ENCODE measurements at regions not wholly inside any gene's neighbourhood (a gene's known extent, or its start where the extent isn't known, plus 50 kb on each side); places are given as distances from the start of the nearest gene placed in this dataset.

DNA sequence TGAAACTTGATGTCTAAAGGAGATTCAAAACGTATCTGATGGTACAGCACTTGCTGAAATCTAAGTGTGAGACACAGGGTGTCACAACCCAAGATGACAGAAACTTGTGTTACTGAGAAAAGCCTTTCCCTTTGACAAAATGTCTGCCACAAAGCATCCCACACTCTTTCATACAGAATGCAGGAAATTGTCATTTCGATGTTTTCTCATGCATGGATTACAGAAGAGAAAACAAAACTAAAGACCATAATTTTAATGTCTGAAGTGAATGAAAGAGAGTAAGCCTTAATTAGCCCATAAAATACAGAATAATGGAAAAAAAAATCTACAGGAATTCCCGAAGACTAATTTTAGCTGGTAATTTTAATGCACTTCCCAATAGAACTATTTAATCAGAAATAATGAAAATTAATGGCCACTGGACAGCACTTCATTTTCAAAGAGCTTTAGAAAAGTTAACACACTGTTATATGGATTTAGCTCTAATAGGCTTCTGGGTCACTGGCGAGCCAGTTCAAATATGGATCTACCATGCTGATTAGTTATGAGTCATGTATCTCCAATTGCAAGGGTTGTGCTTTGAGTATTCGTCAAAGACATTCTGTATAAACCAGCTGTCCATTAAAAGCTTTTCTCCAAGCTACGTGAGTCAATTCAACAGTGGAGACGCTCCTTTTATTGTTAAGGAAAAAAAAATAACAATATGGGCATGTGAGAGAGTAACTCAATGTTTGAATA lies 656.7 kb downstream of the SLC16A7 start:
- DNase-seq (ENCODE audit: low spot score in 2 of 2): no peak
- intact Hi-C loops (cut with DNase I; ENCODE audit: low total_unique reads): no loop called here
- 83 to 87% methylated on average over 7 of the region's 7 CpGs for WGBS, 2 donors
- H3K4me3 ChIP-seq (ENCODE audit: low read depth, poor library complexity, severe bottlenecking): no peak overlapping the region
- TF ChIP-seq, protein P1, sequence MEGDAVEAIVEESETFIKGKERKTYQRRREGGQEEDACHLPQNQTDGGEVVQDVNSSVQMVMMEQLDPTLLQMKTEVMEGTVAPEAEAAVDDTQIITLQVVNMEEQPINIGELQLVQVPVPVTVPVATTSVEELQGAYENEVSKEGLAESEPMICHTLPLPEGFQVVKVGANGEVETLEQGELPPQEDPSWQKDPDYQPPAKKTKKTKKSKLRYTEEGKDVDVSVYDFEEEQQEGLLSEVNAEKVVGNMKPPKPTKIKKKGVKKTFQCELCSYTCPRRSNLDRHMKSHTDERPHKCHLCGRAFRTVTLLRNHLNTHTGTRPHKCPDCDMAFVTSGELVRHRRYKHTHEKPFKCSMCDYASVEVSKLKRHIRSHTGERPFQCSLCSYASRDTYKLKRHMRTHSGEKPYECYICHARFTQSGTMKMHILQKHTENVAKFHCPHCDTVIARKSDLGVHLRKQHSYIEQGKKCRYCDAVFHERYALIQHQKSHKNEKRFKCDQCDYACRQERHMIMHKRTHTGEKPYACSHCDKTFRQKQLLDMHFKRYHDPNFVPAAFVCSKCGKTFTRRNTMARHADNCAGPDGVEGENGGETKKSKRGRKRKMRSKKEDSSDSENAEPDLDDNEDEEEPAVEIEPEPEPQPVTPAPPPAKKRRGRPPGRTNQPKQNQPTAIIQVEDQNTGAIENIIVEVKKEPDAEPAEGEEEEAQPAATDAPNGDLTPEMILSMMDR (IDR thresholded peaks at IDR 0.05): no peak
- TF ChIP-seq POLR2A (IDR thresholded peaks at IDR 0.05): no peak

DNA sequence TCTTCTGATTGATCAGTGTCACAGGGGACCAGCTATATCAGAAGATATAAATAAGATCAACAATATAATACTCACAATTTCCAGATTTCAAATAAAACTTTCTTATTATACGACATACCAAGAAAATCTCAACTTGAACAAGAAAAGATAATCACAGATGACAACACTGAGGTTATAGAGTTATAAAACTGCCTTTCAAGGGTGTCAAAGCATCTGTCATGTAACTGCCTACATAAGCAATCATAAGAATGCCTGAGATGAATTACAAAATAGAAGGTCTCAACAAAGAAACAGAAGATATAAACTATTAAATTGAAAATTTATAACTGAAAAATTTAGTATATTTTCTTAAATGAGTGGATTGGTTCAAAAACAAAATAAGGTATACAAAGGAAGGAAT lies 659.2 kb downstream of the SLC16A7 start:
- no peak overlapping the region for H3K4me3 ChIP-seq (ENCODE audit: low read depth, poor library complexity, severe bottlenecking)
- TF ChIP-seq, protein P1 (IDR thresholded peaks at IDR 0.05): no peak
- TF ChIP-seq POLR2A (IDR thresholded peaks at IDR 0.05): no peak
- WGBS, 2 donors: 90 to 95% methylated on average over 1 of the region's 1 CpG
- intact Hi-C loops (cut with DNase I; ENCODE audit: low total_unique reads): no loop called here
- DNase-seq (ENCODE audit: low spot score in 2 of 2): no peak

DNA sequence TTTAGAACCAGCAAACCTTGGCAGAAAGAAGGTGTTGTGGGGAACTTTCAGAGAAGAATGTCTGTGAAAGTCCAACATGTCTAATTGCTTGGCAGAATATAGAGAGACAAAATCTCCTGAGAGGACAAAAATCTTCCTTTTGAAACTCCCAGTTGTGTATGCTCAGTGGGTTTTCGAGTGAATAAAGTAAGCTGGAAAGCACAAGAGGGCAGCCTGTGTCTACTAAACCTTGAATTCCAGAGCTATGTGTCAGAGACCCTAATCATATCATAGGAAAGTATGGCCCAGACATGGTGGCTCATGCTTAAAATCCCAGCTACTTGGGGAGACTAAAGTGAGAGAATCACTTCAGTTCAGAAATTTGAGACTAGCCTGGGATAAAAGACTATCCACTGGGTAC lies 661.2 kb downstream of the SLC16A7 start:
- DNase-seq (ENCODE audit: low spot score in 2 of 2): no peak

DNA sequence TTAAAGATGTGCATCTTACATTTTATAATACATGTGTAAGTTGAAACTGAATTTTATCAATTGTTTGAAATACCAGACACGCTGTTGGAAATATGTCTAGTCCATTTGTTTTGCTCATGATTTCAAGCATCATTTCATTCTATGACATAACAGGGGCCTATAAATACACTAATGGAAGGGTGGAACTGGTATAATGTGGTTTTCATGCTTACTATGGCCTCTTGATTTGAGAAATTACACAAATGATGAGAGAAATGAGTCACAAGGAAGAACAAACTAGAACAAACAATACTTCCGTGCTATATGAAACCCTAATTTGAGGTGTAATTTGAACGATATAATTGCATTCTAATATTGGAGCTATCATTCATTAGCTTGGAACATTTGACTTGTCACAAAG lies 663.4 kb downstream of the SLC16A7 start:
- intact Hi-C loops (cut with DNase I; ENCODE audit: low total_unique reads): no loop called here
- DNase-seq (ENCODE audit: low spot score in 2 of 2): no peak
- H3K4me3 ChIP-seq (ENCODE audit: low read depth, poor library complexity, severe bottlenecking): no peak overlapping the region
- TF ChIP-seq, protein P1 (IDR thresholded peaks at IDR 0.05): no peak
- no peak for TF ChIP-seq POLR2A (IDR thresholded peaks at IDR 0.05)
- 81 to 94% methylated on average over 3 of the region's 3 CpGs for WGBS, 2 donors

More for the DNA sequence above, 661.2 kb downstream of the SLC16A7 start:
- WGBS, 2 donors: 46 to 58% methylated on average over 1 of the region's 1 CpG
- intact Hi-C loops (cut with DNase I; ENCODE audit: low total_unique reads): no loop called here
- no peak for TF ChIP-seq POLR2A (IDR thresholded peaks at IDR 0.05)
- TF ChIP-seq, protein P1 (IDR thresholded peaks at IDR 0.05): no peak
- no peak overlapping the region for H3K4me3 ChIP-seq (ENCODE audit: low read depth, poor library complexity, severe bottlenecking)

DNA sequence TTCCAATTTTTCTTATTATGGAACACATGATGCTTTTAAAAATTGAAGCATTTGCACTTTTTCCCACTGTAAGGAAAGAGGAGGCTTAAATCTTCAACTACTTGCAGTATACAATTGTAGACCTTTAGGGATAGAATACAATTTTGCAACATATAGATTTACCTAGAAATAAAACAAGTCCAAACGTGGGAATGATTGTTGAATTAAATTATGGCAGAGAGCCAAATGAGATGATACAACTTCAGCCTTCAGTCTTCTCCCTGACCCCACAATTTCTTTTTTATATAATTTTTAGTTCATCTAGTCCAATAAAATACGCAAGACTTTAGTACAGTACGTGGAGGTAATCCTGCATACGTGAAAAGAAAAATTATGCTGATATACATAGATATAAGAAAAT lies 666.5 kb downstream of the SLC16A7 start:
- 75% methylated on average over 4 of the region's 4 CpGs for WGBS, 2 donors
- TF ChIP-seq POLR2A (IDR thresholded peaks at IDR 0.05): no peak
- TF ChIP-seq, protein P1 (IDR thresholded peaks at IDR 0.05): no peak
- DNase-seq (ENCODE audit: low spot score in 2 of 2): no peak
- intact Hi-C loops (cut with DNase I; ENCODE audit: low total_unique reads): no loop called here
- H3K4me3 ChIP-seq (ENCODE audit: low read depth, poor library complexity, severe bottlenecking): no peak overlapping the region

DNA sequence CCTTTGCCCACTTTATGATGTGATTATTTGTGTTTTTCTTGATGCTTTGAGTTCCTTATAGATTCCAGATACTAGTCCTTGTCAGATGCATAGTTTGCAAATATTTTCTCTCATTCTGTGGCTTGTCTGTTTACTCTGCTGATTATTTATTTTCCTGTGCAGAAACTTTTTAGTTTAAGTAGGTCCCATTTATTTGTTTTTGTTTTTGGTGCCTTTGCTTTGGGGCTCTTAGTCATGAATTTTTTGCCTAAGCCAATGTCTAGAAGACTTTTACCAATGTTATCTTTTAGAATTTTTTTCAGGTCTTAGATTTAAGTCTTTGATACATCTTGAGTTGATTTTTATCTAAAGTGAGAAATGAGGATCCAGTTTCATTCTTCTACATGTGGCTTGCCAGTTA lies 667.3 kb downstream of the SLC16A7 start:
- no peak overlapping the region for H3K4me3 ChIP-seq (ENCODE audit: low read depth, poor library complexity, severe bottlenecking)
- intact Hi-C loops (cut with DNase I; ENCODE audit: low total_unique reads): no loop called here
- no peak for TF ChIP-seq POLR2A (IDR thresholded peaks at IDR 0.05)
- TF ChIP-seq, protein P1 (IDR thresholded peaks at IDR 0.05): no peak
- DNase-seq (ENCODE audit: low spot score in 2 of 2): no peak
